GM18867 (cell line): ENCODE measurements at regions not wholly inside any gene's neighbourhood (a gene's known extent, or its start where the extent isn't known, plus 50 kb on each side); places are given as distances from the start of the nearest gene placed in this dataset.
A peak's percentile ranks its signal among the peaks of the same experiment; 100 is the strongest.

Experiments used
- ATAC-seq: cut with Tn5 transposase; IDR thresholded peaks from one replicate; pipeline ENCODE4 v1.9.1; 2021; ENCODE audit warnings: mild to moderate bottlenecking, moderate library complexity; ENCODE audit not compliant: unreplicated experiment

DNA sequence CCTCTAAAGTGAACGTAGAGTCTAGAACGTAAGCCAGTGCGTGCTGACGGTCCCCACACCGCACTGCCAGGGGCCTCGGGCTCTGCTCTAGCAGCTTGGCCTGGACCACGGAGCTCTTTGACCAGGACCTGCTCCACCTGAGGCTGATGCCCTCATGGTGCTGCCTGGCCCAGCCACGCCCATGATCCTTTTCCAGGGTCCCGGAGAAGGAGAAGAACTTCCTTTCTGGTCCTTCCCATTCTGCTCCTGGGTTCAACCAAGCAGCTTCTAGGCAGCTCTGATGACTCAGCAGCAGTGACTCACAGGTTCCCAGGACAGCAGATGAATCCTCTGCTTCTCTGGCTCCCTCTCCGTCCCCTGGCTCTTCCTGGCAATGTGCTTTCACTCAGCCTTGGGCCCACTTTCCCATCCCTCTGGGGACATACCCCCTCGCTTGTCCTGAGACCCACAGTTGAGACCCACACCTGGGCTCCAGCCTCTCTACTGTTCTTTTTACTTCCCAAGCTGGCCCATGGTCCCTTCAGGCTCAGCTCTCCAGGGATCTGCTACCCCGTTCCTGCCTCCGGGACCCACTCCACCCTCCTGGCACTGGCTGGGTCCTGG is 246.3 kb upstream of the RAB4A start:
- no peak for ATAC-seq

DNA sequence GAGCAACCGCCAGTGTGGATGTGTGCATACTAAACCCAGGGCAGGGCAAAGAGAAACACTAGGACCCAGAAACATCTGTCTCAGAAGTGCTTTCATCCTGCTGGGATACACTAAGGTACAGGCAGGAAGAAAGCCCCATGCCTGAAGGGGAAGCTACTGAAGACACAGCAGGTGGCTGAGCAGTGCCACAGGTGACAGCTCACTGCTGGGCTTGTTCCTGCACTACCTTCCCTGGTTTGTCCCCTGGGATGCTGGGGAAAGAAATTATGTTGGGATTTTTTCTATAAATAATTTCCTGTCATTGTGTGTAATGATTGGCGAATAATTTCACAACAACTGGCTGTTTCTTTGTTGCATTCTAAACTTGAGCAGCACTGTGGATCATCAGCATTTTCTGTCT is 245.3 kb upstream of the RAB4A start:
- ATAC-seq, result no peak

DNA sequence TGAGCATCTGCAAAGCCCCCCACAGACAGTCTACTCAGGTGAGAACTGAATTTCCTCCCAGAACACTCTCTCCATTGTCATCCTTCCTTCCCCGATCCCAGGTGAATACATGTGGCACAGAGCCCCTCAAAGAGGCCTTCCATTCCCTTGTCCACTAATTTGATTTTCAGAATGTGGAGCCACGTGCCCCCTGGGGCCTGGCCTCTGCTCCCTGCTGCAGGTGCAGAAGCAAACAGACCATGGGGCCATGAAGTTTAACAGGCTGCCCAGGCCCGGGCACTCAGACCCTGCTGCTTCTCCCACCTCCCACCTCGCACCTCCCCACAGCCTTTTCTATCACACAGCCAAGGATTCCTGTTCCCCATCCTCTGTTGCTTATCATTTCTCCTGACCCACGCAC is 243.8 kb upstream of the RAB4A start:
- no peak for ATAC-seq

DNA sequence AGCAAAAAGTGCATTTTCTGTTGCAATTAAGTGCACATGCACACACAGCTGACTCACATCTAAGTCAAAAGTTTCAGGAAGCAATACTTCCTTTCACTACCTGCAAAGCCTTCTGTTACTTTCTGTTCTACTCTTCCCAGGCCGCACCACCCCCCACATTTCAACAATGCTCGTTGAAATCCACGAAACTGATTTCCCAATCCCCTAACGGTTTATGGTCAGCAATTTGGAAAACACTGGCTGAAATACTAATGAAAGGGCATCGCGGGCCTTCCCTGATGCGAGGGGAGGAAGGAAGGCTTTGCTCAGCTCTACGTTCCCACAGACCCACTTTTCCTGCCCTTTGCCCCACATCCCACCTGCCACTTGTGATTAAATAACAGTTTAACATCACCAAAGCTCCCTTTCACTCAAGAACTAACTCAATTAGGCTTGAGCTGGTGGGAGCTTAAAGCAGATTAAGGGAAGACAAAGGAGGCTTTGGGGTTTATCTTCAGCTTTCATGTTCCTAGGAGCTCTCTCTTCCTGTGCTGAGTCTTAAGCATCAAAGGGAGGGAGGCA is 243.2 kb upstream of the RAB4A start:
- peak; percentile 79 for ATAC-seq

DNA sequence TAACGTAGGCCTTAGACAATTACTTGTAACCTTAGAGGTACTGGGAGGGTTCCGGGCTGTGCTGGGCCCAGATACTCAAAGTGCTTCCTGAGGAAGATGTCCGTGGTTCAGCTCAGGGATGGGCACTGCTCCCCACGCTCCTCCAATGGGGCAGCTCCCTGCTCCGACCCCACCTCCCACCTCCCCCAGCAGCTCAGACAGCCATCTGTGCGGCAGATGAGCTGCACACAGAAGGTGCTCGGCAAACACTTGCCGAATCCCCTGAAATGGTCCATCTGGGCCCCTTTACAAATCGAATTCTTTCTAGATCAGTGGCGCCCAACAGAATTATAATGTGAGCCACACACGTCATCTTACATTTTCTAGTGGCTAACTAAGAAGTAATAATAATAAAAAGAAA is 242.4 kb upstream of the RAB4A start:
- no peak for ATAC-seq

- no peak for ATAC-seq
These were observed 241.7 kb upstream of the RAB4A start for GRCh38 chr1:229028987-229029878.

DNA sequence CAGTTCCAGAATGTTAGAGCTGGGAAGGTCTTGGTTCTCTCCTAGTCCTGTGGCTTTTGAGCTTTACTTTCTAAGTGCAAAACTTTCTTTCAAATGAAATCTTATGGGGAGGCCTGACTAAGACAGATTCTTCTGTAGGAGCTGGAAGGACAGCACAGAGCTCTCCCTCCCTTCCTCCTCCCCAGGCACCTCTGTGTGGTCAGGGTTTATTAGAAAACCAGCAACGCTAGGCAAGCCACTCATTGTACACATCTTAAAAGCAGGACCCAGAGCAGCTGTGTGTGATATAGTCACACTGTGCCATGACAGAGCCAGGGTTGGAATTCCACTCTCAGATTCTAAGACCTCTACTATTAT is 241.1 kb upstream of the RAB4A start:
- ATAC-seq, result no peak

- ATAC-seq, result no peak
These were observed 240.3 kb upstream of the RAB4A start for GRCh38 chr1:229030630-229031029.

- no peak for ATAC-seq
These were observed 239.8 kb upstream of the RAB4A start for GRCh38 chr1:229031061-229031460.

DNA sequence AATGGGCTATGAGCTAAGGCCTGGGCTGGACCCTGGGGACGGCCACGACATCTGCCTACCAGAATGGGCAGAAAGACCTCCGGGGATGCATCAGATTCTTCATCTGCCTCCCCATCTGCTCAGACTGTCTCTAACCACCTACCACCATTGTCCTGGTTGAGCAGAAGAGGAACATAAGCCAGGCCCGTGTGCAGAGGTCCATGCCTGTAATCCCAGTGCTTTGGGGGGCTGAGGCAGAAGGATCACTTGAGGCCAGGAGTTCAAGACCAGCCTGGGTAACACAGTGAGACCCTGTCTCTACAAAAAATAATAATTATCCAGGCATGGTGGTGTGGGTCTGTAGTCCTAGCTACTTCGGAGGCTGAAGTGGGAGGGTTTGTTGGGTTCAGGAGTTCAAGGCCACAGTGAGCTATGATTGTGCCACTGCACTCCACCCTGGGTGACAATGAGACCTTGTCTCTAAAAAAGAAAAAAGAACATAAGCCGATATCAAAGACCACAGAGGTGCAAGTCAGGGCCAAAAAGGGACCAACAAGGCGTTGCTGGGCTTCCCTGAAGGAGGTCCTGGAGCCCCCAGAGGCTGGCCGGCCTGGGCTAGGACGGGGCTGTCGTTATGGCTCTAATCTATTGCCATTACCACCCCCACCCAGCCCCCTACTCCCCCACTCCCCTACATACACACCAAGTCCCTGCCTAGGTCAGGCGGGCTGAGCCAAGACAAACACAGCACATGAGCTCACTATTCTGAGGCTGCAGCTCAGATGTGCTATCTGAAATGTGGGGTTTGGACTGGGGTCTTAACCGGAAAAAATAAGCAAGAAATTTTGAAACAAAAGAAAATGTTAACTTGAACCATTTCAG is 239.2 kb upstream of the RAB4A start:
- no peak for ATAC-seq

GRCh38 chr1:229032375-229032774 is 238.5 kb upstream of the RAB4A start:
- ATAC-seq, result no peak

GRCh38 chr1:229033480-229033879 is 237.4 kb upstream of the RAB4A start:
- ATAC-seq, result no peak

GRCh38 chr1:229034342-229034741 is 236.6 kb upstream of the RAB4A start:
- ATAC-seq, result no peak

- peak; percentile 92 for ATAC-seq
These were observed 235.7 kb upstream of the RAB4A start for GRCh38 chr1:229035054-229035747.

DNA sequence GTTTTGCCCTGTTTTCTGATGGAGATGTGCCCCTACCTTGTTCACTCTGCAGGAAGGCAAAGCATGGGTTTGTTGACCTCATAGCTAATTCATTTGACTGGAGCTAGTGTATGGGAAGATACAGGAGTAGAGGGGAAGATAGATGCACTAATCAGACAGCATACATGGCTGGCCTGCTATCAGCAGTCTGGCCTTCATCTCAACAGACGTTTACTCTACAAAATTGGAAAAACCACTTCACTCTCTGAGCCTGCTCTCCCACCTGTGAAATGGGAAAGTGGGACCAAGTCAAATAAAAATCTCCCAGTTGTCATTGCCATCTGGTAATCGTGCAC is 235.2 kb upstream of the RAB4A start:
- peak; percentile 22 for ATAC-seq

- no peak for ATAC-seq
These were observed 233.0 kb upstream of the RAB4A start for GRCh38 chr1:229037806-229038405.

DNA sequence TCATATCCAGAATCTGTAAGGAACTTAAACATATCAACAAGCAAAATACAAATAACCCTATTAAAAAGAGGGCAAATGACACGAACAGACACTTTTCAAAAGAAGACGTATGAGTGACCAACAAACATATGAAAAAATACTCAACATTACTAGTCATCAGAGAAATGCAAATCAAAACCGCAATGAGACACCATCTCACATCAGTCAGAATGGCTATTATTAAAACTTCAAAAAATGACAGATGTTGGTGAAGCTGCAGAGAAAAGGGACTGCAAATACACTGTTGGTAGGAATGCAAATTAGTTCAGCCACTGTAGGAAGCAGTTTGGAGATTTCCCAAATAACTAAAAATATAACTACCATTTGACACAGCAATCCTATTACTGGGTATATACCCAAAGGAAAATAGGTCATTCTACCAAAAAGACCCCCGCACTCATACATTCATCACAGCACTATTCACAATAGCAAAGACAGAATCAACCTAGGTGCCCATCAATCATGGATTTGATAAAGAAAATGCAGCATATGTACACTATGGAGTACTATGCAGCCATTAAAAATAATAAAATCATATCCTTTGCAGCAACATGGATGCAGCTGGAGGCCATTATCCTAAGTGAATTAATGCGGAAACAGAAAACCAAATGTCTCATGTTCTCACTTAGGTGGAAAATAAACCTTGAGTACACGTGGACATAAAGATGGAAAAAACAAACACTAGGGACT is 230.1 kb upstream of the RAB4A start:
- peak; percentile 79 for ATAC-seq

DNA sequence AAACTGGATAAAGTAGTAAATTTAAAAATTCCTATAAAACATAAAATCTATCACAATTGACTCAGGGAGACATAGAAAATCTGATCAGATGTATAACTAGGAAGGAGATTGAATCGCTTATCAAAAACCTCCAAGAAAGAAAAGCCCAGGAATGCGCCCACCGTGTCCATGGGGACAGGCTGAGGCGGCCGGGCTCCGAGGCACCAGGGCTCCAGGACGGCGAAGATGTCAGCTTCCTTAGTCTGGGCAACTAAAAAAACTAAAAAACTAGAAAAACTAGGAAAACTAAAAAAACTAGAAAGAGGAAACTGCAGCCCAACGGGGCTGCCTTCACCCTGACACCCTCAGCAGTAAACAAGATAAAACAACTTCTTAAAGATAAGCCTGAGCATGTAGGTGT is 229.0 kb upstream of the RAB4A start:
- no peak for ATAC-seq

- no peak for ATAC-seq
These were observed 228.4 kb upstream of the RAB4A start for GRCh38 chr1:229042482-229042881.

DNA sequence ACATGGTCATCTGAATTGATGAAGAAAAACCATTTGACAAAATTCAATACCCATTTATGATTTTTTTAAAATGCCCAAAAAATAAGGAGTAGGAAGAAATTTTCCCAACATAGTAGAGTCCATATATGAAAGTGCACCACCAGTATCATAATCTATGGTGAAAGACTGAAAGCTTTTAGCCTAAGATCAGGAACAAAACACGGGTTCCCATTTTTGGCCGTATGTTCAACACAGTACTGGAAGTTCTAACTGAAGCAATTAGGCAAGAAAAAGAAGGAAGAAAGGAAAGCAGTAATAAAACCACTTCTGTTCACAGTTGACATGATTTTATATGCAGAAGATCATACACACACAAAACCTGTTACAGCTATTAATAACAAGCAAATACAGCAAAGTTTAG is 227.8 kb upstream of the RAB4A start:
- ATAC-seq, result no peak
